OCI-LY7 (cell line): ENCODE measurements at regions not wholly inside any gene's neighbourhood (a gene's known extent, or its start where the extent isn't known, plus 50 kb on each side); places are given as distances from the start of the nearest gene placed in this dataset.
"Not testable (repeated sequence)": the region's sequence is repeated elsewhere in the genome, so short reads cannot be mapped to it uniquely, and the experiment has no call there.

Source experiments
- BruUV-seq: library from RNA; stranded (reverse); fragments of 400-500 nt; replicated peaks from 2 replicates; lab custom pipeline; 2021; lab: Mats Ljungman, UMichigan
- CTCF ChIA-PET: fragments of 300-600 bp; sonication (Branson Sonifier 250); formaldehyde crosslinking; loops from one replicate; lab custom pipeline; 2022; ENCODE audit warnings: antibody characterized with exemption; ENCODE audit not compliant: unreplicated experiment; lab: Charles Lee
- POLR2A ChIA-PET: fragments of 300-600 bp; sonication (Branson Sonifier 250); formaldehyde crosslinking; loops from one replicate; lab custom pipeline; 2022; ENCODE audit warnings: antibody characterized with exemption; lab: Charles Lee
- DNase-seq: peaks from one replicate; pipeline ENCODE4 v3.0.0-alpha.2; 2015; ENCODE audit warnings: low spot score
- H2AFZ ChIP-seq: fragments of 200-600 bp; sonication (generic), shearing (Covaris generic); 2 replicates; pipeline ENCODE4 v1.6.1; 2014; ENCODE audit warnings: mild to moderate bottlenecking, antibody characterized with exemption, low read length, moderate library complexity
- H3K27ac ChIP-seq: fragments of 200-600 bp; sonication (generic); 2 replicates; pipeline ENCODE4 v1.5.1; 2014; ENCODE audit warnings: mixed run types, low read depth, mild to moderate bottlenecking, moderate library complexity, low read length, inconsistent platforms; ENCODE audit not compliant: poor library complexity, severe bottlenecking
- H3K36me3 ChIP-seq: fragments of 200-600 bp; sonication (generic); 2 replicates; pipeline ENCODE4 v1.6.1; 2014; ENCODE audit warnings: mild to moderate bottlenecking, antibody characterized with exemption, low read length, moderate library complexity, mixed read lengths; ENCODE audit not compliant: insufficient read depth
- H3K4me1 ChIP-seq: fragments of 200-600 bp; sonication (generic); 2 replicates; pipeline ENCODE4 v1.5.1; 2014; ENCODE audit warnings: mild to moderate bottlenecking, low read length; ENCODE audit not compliant: insufficient read depth, poor library complexity, severe bottlenecking
- H3K4me2 ChIP-seq: fragments of 200-600 bp; sonication (generic); 2 replicates; pipeline ENCODE4 v1.6.1; 2014; ENCODE audit warnings: mild to moderate bottlenecking, low read length
- H3K4me3 ChIP-seq: fragments of 200-600 bp; sonication (generic); 2 replicates; pipeline ENCODE4 v1.5.1; 2014; ENCODE audit warnings: mild to moderate bottlenecking, low read depth, low read length; ENCODE audit not compliant: poor library complexity, severe bottlenecking
- H3K79me2 ChIP-seq: fragments of 200-600 bp; sonication (generic); 2 replicates; pipeline ENCODE4 v1.6.1; 2016; ENCODE audit warnings: low read depth, mild to moderate bottlenecking, low read length, moderate library complexity, mixed read lengths; ENCODE audit not compliant: insufficient read depth
- H3K9me2 ChIP-seq: fragments of 200-600 bp; sonication (generic); 2 replicates; pipeline ENCODE4 v1.6.1; 2016; ENCODE audit warnings: mild to moderate bottlenecking, low read length, mixed read lengths; ENCODE audit not compliant: insufficient read depth
- H3K9me3 ChIP-seq: fragments of 200-600 bp; sonication (generic); 2 replicates; pipeline ENCODE4 v1.6.1; 2014; ENCODE audit warnings: mild to moderate bottlenecking, mixed run types, low read length, mixed read lengths
- H4K20me1 ChIP-seq: fragments of 200-600 bp; sonication (generic); 2 replicates; pipeline ENCODE4 v1.6.1; 2014; ENCODE audit warnings: mild to moderate bottlenecking, antibody characterized with exemption, low read length, moderate library complexity, mixed read lengths; ENCODE audit not compliant: insufficient read depth
- EZH2phosphoT487 ChIP-seq: fragments of 200-600 bp; sonication (generic); IDR thresholded peaks from 2 replicates; pipeline ENCODE4 v1.6.1; 2018; ENCODE audit warnings: low read depth, borderline replicate concordance, mild to moderate bottlenecking, mixed run types, antibody characterized with exemption, low read length, moderate library complexity, mixed read lengths
- intact Hi-C: fragments of 100-400 bp; cut with micrococcal nuclease; formaldehyde crosslinking; loops from one replicate; pipeline ENCODE4 v1.10.0; 2022; ENCODE audit not compliant: unreplicated experiment
- TF ChIP-seq, protein P1 (sequence below): fragments of 200-600 bp; sonication (generic); conservative IDR thresholded peaks from 2 replicates; pipeline ENCODE4 v1.5.1; 2014; ENCODE audit warnings: mild to moderate bottlenecking, antibody characterized with exemption, low read length, moderate library complexity, mixed read lengths

DNA sequence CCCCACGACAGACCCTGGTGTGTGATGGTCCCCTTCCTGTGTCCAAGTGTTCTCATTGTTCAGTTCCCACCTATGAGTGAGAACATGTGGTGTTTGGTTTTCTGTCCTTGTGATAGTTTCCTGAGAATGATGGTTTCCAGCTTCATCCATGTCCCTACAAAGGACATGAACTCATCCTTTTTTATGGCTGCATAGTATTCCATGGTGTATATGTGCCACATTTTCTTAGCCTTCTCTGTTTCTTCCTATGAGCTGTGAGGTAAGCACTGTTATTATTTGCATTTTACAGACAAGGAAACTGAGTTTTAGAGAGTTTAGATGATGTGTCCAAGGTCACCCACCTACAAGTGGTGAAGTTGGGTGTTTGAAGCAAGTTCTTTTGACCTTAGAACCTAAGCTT lies 51.1 kb upstream of the BNC1 start:
- H3K4me1 ChIP-seq, H3K4me3 ChIP-seq, intact Hi-C loops, CTCF ChIA-PET, H3K4me2 ChIP-seq, H2AFZ ChIP-seq, H3K79me2 ChIP-seq, H3K27ac ChIP-seq, H3K9me3 ChIP-seq, H4K20me1 ChIP-seq, POLR2A ChIA-PET, BruUV-seq, H3K36me3 ChIP-seq, DNase-seq, H3K9me2 ChIP-seq: not testable (repeated sequence)

DNA sequence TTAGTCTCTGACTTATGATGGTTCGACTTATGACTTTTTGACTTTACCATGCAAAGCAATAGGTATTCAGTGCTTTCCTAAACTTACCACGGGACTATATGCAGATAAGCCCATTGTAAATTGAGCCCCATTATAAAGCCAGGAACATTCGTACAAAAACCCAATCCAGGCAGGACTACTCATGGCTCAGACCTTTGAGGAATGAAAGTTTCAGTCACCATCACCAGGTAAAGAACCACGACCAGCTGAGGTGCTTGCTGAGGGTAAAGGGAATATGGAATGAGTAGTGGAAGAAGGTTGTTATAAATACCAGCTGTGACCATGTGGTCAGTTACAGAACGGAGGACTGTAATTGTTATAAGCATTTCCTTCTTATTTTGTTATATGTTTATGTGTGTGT lies 54.9 kb upstream of the BNC1 start:
- Histone ChIP-seq H3K79me2 (no peaks in the 10 kb centered on the region), H3K9me3 (no peaks in the 10 kb centered on the region), H4K20me1 (no peaks in the 10 kb centered on the region), H2AFZ (no peak overlapping the region), H3K27ac (no peak overlapping the region), H3K36me3 (no peaks in the 10 kb centered on the region), H3K4me3 (no peak overlapping the region), H3K4me1 (no peaks in the 10 kb centered on the region), H3K9me2 (no peaks in the 10 kb centered on the region), H3K4me2 (no peak overlapping the region)
- DNase-seq, result no peak
- TF ChIP-seq EZH2phosphoT487, result no peak
- TF ChIP-seq, protein P1, sequence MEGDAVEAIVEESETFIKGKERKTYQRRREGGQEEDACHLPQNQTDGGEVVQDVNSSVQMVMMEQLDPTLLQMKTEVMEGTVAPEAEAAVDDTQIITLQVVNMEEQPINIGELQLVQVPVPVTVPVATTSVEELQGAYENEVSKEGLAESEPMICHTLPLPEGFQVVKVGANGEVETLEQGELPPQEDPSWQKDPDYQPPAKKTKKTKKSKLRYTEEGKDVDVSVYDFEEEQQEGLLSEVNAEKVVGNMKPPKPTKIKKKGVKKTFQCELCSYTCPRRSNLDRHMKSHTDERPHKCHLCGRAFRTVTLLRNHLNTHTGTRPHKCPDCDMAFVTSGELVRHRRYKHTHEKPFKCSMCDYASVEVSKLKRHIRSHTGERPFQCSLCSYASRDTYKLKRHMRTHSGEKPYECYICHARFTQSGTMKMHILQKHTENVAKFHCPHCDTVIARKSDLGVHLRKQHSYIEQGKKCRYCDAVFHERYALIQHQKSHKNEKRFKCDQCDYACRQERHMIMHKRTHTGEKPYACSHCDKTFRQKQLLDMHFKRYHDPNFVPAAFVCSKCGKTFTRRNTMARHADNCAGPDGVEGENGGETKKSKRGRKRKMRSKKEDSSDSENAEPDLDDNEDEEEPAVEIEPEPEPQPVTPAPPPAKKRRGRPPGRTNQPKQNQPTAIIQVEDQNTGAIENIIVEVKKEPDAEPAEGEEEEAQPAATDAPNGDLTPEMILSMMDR, result no peak
- POLR2A ChIA-PET, result interaction anchor here (0.6 kb wide), 1 partner anchor 52 kb away, joined by 3 read pairs; no protein-coding TSS in a partner anchor
- CTCF ChIA-PET, result no interaction called here
- no TSS peak for BruUV-seq
- intact Hi-C loops, result no loop called here

DNA sequence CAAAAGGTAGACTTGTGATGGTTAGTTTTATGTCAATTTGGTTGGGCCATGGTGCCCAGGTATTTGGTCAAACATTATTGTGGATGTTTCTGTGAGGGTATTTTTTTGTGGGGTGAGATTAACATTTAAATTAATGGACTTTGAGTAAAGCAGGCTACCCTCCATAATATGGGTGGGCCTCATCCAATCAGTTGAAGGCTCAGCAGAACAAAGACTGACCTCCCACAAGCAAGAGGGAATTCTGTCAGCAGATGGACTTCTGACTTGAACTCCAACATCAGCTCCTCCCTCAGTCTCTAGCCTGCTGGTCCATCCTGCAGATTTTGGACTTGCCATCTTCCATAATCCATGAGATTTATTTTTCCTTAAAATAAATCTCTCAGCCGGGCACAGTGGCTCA lies 55.6 kb upstream of the BNC1 start:
- H3K4me2 ChIP-seq, result no peak overlapping the region
- no peak for DNase-seq
- ChIA-PET CTCF (no interaction called here), POLR2A (no interaction called here)
- intact Hi-C loops, result no loop called here
- TF ChIP-seq, protein P1, result no peak
- no peak for TF ChIP-seq EZH2phosphoT487
- H3K9me3 ChIP-seq, result no peaks in the 10 kb centered on the region
- no peak overlapping the region for H2AFZ ChIP-seq
- no TSS peak for BruUV-seq
- no peaks in the 10 kb centered on the region for H3K79me2 ChIP-seq
- H3K9me2 ChIP-seq, result no peaks in the 10 kb centered on the region
- H4K20me1 ChIP-seq, result no peaks in the 10 kb centered on the region
- no peak overlapping the region for H3K4me3 ChIP-seq
- no peaks in the 10 kb centered on the region for H3K36me3 ChIP-seq
- H3K4me1 ChIP-seq, result no peaks in the 10 kb centered on the region
- H3K27ac ChIP-seq, result no peak overlapping the region
